PC-9 (cell line): ENCODE measurements at regions not wholly inside any gene's neighbourhood (a gene's known extent, or its start where the extent isn't known, plus 50 kb on each side); places are given as distances from the start of the nearest gene placed in this dataset.

Experiments
- EZH2 ChIP-seq: fragments of 200-600 bp; sonication (generic); IDR thresholded peaks from 2 replicates; pipeline ENCODE4 v1.8.0; 2017; ENCODE audit warnings: antibody characterized with exemption, low read depth
- TF ChIP-seq, protein P1 (sequence below): fragments of 200-600 bp; sonication (generic); conservative IDR thresholded peaks from 2 replicates; pipeline ENCODE4 v1.6.1; 2017; ENCODE audit warnings: mixed run types, antibody characterized with exemption, mild to moderate bottlenecking, moderate library complexity

DNA sequence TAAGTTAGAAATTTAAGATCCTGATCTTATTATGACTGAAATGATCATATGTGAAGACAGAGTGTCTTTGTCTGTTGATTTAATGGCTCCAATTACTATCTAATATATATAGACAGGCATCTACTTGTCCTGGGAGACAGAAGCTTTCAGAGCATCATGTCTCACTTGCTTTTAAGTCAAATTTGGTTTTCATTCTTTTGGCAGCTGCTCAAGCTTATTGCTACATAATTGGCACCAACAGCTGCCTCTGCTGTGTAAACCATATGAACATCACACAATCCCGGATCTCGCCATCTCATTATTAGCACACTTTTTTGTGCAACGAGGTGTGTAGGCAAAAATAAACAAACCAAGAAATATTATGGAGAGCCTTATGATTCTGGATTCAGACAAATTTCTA is 1717.9 kb downstream of the EFNA5 start:
- TF ChIP-seq, protein P1, sequence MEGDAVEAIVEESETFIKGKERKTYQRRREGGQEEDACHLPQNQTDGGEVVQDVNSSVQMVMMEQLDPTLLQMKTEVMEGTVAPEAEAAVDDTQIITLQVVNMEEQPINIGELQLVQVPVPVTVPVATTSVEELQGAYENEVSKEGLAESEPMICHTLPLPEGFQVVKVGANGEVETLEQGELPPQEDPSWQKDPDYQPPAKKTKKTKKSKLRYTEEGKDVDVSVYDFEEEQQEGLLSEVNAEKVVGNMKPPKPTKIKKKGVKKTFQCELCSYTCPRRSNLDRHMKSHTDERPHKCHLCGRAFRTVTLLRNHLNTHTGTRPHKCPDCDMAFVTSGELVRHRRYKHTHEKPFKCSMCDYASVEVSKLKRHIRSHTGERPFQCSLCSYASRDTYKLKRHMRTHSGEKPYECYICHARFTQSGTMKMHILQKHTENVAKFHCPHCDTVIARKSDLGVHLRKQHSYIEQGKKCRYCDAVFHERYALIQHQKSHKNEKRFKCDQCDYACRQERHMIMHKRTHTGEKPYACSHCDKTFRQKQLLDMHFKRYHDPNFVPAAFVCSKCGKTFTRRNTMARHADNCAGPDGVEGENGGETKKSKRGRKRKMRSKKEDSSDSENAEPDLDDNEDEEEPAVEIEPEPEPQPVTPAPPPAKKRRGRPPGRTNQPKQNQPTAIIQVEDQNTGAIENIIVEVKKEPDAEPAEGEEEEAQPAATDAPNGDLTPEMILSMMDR, result no peak
- no peak for TF ChIP-seq EZH2
